Chondrocyte (in vitro differentiated cells): ENCODE measurements at regions not wholly inside any gene's neighbourhood (a gene's known extent, or its start where the extent isn't known, plus 50 kb on each side); places are given as distances from the start of the nearest gene placed in this dataset.
"Not testable (repeated sequence)": the region's sequence is repeated elsewhere in the genome, so short reads cannot be mapped to it uniquely, and the experiment has no call there.

ENCODE experiments used
- DNase-seq: peaks from one replicate; pipeline ENCODE4 v3.0.0; 2021; ENCODE audit warnings: mixed read lengths, low spot score
- H3K27ac Mint-ChIP-seq: one replicate; pipeline ENCODE4 v1.8.0; 2021; ENCODE audit warnings: mild to moderate bottlenecking, moderate library complexity, mixed read lengths; ENCODE audit not compliant: unreplicated experiment
- H3K27me3 Mint-ChIP-seq: 2 replicates; pipeline ENCODE4 v1.8.0; 2021; ENCODE audit warnings: low read depth, mixed read lengths
- H3K36me3 Mint-ChIP-seq: 2 replicates; pipeline ENCODE4 v1.8.0; 2021; ENCODE audit warnings: low read depth, mixed read lengths
- H3K4me1 Mint-ChIP-seq: 2 replicates; pipeline ENCODE4 v1.8.0; 2021; ENCODE audit warnings: low read depth, mild to moderate bottlenecking, mixed read lengths
- H3K4me3 Mint-ChIP-seq: one replicate; pipeline ENCODE4 v1.8.0; 2021; ENCODE audit warnings: mild to moderate bottlenecking, moderate library complexity, mixed read lengths; ENCODE audit not compliant: unreplicated experiment
- H3K9me3 Mint-ChIP-seq: 2 replicates; pipeline ENCODE4 v1.8.0; 2021; ENCODE audit warnings: low read depth, mixed read lengths
- TF ChIP-seq, protein P1 (sequence below): fragments of 200-600 bp; sonication (generic); IDR thresholded peaks from 2 replicates; pipeline ENCODE4 v1.5.0; 2021; ENCODE audit warnings: antibody characterized with exemption, mild to moderate bottlenecking, moderate library complexity

DNA sequence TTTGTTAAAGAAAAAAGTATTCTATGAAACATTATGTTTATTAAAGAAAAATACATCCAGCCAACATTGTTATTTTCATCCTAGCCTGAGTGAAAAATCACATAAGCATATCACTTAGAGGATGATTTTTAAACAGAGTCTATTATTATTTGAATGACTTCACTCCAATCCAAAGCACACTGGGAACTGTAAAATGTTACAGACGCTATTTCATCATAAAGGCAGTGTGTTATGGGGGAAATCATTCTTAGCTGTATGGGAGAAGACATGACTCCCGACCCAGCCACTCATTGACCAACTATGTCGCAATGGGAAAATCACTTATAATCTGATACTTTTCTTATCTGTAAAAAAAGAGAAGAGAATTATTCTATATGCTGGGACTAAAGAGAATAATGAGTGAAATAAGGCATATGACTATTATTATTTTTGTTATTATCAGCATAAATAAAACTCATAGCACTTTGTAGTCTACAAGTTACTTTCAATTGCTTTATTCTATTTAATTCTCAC, 180.6 kb upstream of the POMZP3 start:
- H3K36me3 Mint-ChIP-seq, H3K4me3 Mint-ChIP-seq, H3K9me3 Mint-ChIP-seq, H3K27ac Mint-ChIP-seq, DNase-seq, H3K27me3 Mint-ChIP-seq: not testable (repeated sequence)
- peaks cover 14% of the 10 kb centered on the region for H3K4me1 Mint-ChIP-seq

DNA sequence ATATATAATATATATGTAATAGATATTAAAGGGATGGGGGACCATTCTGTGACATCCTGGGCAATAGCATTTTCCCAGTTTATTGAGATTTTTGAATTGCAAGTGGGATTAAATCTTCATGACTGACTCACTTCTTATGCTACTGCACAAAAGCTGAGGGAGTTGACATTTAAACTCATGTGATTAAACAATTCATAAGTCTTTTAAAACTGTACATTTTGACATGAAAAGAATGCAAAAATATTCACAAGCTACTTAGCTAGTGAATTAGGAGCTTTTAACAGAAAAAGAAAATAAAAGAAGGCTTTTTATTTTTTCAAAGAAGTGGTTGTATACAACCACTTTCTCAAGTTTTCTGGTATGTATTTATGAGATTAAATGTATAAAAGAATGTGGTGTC, 179.4 kb upstream of the POMZP3 start:
- not testable (repeated sequence) for H3K27me3 Mint-ChIP-seq, H3K9me3 Mint-ChIP-seq, DNase-seq, H3K4me3 Mint-ChIP-seq, H3K36me3 Mint-ChIP-seq, H3K27ac Mint-ChIP-seq
- peaks cover 14% of the 10 kb centered on the region for H3K4me1 Mint-ChIP-seq

DNA sequence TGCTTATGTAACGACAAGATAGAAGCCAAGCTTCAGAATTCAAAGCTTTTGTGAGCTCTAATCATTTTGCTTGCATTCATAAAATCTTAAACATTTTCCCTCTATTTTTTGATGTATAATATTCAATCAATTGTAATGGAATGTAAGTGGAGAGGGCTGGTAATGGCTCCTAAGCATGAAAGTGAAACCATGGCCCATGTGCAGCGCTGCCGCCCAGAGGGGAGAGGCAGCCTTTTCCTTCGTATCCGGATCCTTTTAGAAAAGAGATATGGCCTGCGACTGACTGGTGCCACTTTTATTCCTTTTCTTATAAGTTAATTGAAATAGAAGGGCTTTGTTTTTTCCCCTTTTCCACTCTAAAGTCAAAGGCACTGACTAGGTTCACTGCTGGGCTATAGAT, 178.9 kb upstream of the POMZP3 start:
- H3K4me3 Mint-ChIP-seq, DNase-seq, H3K9me3 Mint-ChIP-seq, H3K27ac Mint-ChIP-seq, H3K36me3 Mint-ChIP-seq, H3K27me3 Mint-ChIP-seq: not testable (repeated sequence)
- peaks cover 14% of the 10 kb centered on the region for H3K4me1 Mint-ChIP-seq
- TF ChIP-seq, protein P1, sequence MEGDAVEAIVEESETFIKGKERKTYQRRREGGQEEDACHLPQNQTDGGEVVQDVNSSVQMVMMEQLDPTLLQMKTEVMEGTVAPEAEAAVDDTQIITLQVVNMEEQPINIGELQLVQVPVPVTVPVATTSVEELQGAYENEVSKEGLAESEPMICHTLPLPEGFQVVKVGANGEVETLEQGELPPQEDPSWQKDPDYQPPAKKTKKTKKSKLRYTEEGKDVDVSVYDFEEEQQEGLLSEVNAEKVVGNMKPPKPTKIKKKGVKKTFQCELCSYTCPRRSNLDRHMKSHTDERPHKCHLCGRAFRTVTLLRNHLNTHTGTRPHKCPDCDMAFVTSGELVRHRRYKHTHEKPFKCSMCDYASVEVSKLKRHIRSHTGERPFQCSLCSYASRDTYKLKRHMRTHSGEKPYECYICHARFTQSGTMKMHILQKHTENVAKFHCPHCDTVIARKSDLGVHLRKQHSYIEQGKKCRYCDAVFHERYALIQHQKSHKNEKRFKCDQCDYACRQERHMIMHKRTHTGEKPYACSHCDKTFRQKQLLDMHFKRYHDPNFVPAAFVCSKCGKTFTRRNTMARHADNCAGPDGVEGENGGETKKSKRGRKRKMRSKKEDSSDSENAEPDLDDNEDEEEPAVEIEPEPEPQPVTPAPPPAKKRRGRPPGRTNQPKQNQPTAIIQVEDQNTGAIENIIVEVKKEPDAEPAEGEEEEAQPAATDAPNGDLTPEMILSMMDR = peak; percentile 45

DNA sequence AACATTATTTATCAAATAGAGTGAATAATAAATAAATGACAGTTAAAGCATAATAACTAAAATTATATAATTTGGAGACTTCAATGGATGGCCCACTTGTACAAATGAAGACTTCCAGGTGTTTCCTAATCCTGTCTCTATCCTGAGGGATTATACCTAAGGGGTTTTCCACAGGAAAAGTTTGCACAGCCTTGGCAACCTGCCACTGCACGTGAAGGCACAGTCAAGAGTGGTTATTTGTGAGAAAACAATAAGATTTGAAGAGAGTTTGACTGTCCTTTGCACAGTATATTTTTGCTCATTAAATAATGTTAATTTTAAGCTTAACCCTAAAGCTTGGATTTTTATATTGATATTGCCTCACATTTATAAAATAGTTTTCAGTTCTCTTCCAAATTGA, 178.2 kb upstream of the POMZP3 start:
- not testable (repeated sequence) for H3K4me3 Mint-ChIP-seq, H3K9me3 Mint-ChIP-seq, H3K36me3 Mint-ChIP-seq, H3K27me3 Mint-ChIP-seq, DNase-seq, H3K27ac Mint-ChIP-seq
- H3K4me1 Mint-ChIP-seq = peaks cover 14% of the 10 kb centered on the region

DNA sequence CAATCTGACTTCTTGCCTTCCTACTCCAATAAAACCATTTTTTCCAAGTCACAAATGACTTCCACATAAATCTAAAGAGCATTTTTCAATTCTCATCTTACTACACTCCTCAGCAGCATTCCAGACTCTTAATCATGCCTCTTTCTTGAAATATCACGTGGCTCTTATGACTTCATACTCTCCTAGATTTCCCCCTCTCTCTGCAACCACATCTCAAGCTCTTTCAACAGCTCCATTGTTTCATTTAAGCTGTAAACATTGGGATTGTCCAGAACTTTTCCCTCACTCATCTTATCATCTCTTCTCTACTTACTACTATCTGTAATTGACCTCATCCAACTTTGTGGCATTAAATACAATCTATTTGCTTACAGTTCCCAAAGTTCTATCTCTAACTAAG, 170.6 kb upstream of the POMZP3 start:
- not testable (repeated sequence) for DNase-seq, H3K27ac Mint-ChIP-seq, H3K9me3 Mint-ChIP-seq, H3K27me3 Mint-ChIP-seq, H3K36me3 Mint-ChIP-seq, H3K4me1 Mint-ChIP-seq, H3K4me3 Mint-ChIP-seq

DNA sequence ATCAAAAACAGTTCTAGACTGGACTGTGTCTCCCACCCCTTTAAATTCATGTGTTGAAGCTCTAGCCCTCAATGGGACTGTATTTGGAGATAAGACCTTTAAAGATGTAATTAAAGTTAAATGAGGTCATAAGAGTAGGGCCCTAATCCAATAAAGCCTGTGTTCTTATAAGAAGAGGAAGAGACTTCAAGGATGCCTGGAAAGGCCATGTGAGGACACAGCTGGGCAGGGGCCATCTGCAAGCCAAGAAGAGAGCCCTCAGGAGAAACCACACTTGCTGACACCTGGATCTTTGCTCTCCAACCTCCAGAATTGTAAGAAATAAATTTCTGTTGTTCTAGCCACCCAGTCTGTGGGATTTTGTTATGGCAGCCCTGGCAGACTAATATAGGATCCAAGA, 153.6 kb upstream of the POMZP3 start:
- H3K4me3 Mint-ChIP-seq = not testable (repeated sequence)

DNA sequence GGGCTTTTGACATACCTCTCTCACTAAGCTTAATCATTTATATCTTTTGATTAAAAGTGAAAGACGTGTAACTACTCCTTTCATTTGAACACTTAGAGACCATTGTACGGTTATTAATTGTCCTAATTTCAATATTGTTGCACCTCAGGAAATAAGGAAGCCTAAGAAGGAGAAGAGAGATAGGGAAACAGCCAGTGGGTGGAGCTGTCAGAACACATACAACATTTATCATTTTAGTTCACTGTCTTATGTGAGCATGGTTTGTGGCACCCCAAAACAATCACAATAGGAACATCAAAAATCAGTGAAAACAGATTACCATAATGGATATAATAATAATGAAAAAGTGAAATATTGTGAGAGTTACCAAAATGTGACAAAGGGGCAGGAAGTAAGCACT, 147.2 kb upstream of the POMZP3 start:
- not testable (repeated sequence) for H3K4me1 Mint-ChIP-seq, H3K27ac Mint-ChIP-seq, H3K27me3 Mint-ChIP-seq, DNase-seq, H3K4me3 Mint-ChIP-seq, H3K9me3 Mint-ChIP-seq, H3K36me3 Mint-ChIP-seq
- TF ChIP-seq, protein P1 = peak; percentile 42

More for the DNA sequence above, 153.6 kb upstream of the POMZP3 start:
- not testable (repeated sequence) for DNase-seq, H3K9me3 Mint-ChIP-seq, H3K4me1 Mint-ChIP-seq, H3K36me3 Mint-ChIP-seq, H3K27ac Mint-ChIP-seq, H3K27me3 Mint-ChIP-seq

DNA sequence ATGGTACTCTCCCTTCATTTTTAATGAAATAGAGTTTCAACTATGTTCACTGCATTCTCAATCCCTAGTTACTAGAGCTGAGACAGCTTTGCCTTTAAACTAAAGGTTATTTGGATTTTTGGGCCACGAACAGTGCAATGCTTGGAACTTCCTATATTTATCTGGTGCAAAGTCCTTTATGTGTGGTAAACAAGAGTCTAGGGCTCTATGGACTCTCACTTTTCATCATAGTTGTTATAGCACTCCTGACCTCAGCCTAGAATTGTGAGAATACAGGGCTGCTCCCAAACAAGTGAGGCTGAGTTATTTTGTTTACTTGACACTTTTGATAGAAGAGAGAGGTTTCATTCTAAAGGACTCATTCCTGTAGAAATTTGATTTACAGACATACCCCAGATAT, 144.9 kb upstream of the POMZP3 start:
- H3K27ac Mint-ChIP-seq, H3K36me3 Mint-ChIP-seq, H3K4me3 Mint-ChIP-seq, DNase-seq, H3K4me1 Mint-ChIP-seq, H3K27me3 Mint-ChIP-seq: not testable (repeated sequence)
- peaks cover 19% of the 10 kb centered on the region for H3K9me3 Mint-ChIP-seq

DNA sequence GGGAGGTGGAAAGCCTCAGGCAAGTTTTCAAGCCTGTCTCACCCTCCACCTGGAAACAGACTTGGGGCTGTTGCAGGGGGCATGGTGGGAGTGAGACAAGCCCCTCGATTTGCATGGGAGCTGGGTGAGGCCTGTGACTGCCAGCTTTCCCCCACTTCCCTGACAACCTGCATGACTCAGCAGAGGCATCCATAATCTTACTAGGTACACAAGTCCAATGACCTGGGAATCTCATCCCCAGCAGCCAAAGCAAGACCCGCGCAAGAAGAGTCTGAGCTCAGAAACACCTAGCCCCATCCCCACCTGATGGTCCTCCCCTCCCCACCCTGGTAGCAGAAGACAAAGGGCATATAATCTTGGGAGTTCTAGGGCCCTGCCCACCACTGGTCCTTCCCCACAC, 136.9 kb upstream of the POMZP3 start:
- not testable (repeated sequence) for H3K4me3 Mint-ChIP-seq, H3K27me3 Mint-ChIP-seq, DNase-seq, H3K36me3 Mint-ChIP-seq, H3K27ac Mint-ChIP-seq, H3K4me1 Mint-ChIP-seq
- peaks cover 31% of the 10 kb centered on the region for H3K9me3 Mint-ChIP-seq

DNA sequence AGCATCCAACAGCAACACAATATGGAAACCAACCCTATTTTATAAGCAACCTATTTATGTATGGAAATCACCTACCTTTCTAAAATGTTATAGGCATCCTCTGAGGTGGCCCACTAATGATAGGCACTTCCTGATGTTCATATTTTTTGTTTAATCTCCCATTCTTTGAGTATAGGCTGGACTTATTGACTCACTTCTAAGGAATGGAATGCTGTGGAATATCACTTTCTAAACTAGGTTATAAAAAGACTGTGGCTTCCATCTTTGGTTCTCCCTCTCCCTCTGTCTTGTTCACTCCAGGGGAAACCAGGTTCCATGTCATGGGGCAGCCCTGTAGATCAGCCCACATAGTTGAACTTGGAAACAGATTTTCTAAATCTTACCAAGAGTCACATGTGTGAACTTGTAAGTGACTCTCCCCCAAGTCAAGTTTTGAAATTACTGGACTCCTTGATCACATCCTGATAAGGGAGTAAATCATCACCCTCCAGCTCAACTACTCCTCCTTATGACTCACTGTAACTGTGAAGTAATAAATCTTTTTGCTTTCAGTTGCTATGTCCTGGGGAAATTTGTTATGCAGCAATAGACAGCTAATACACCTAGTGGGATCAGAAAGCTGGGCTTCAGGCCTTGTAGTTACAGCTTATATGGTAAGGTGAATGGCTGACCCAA, 133.6 kb upstream of the POMZP3 start:
- not testable (repeated sequence) for H3K36me3 Mint-ChIP-seq, H3K4me1 Mint-ChIP-seq, H3K27me3 Mint-ChIP-seq, H3K4me3 Mint-ChIP-seq, DNase-seq, H3K27ac Mint-ChIP-seq
- peaks cover 14% of the 10 kb centered on the region for H3K9me3 Mint-ChIP-seq

DNA sequence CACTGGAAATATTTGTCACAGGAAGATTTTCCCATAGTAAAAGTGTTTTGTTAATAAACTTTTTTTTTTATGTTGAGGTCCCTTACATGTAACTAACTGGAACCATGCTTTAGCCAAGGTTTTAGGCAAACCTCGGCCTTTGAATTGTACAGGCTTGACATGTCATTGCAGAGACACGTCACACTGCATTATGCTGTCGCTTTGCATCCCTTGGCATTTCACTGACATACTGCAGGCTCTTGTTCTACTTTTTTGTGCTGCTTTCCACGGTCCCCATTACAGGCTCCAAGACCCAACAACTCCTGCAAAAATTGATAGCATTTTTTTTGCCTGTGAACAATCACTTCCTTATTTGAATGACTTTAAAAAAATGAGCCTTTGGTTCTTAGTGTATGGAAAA, 112.5 kb upstream of the POMZP3 start:
- not testable (repeated sequence) for H3K9me3 Mint-ChIP-seq, H3K27me3 Mint-ChIP-seq, DNase-seq, H3K36me3 Mint-ChIP-seq, H3K27ac Mint-ChIP-seq, H3K4me1 Mint-ChIP-seq, H3K4me3 Mint-ChIP-seq
